Caco-2 (cell line): ENCODE measurements at regions not wholly inside any gene's neighbourhood (a gene's known extent, or its start where the extent isn't known, plus 50 kb on each side); places are given as distances from the start of the nearest gene placed in this dataset.

Experiments
- BruUV-seq: library from RNA; stranded (reverse); fragments of 400-500 nt; replicated peaks from 2 replicates; lab custom pipeline; 2021; lab: Mats Ljungman, UMichigan
- CTCF ChIA-PET: fragments of 300-600 bp; sonication (Branson Sonifier 250); formaldehyde crosslinking; loops from one replicate; lab custom pipeline; 2022; ENCODE audit warnings: antibody characterized with exemption; lab: Charles Lee
- POLR2A ChIA-PET: fragments of 300-600 bp; sonication (Branson Sonifier 250); formaldehyde crosslinking; loops from one replicate; lab custom pipeline; 2022; ENCODE audit warnings: antibody characterized with exemption; lab: Charles Lee
- DNase-seq, 2 experiments: peaks; one replicate each; pipeline versions ENCODE4 v3.0.0 to v3.0.0-alpha.2; 2020 to 2022
- H3K27me3 ChIP-seq: replicated peaks from 2 replicates; pipeline ENCODE4 v1.6.0; 2011; ENCODE audit warnings: low read length; ENCODE audit not compliant: control insufficient read depth, insufficient read depth
- H3K36me3 ChIP-seq: 2 replicates; pipeline ENCODE4 v1.5.1; 2011; ENCODE audit warnings: low read length; ENCODE audit not compliant: control insufficient read depth, insufficient read depth
- H3K4me1 ChIP-seq: fragments of 250-450 bp; sonication (Bioruptor Pico); 2 replicates; pipeline ENCODE4 v1.5.1; 2020; ENCODE audit warnings: mild to moderate bottlenecking
- H3K4me3 ChIP-seq: 2 replicates; pipeline ENCODE4 v1.5.1; 2011; ENCODE audit warnings: low read depth, mild to moderate bottlenecking, control low read depth, low read length
- H3K9me3 ChIP-seq: fragments of 250-450 bp; sonication (Bioruptor Pico); 2 replicates; pipeline ENCODE4 v1.5.1; 2020; ENCODE audit warnings: mild to moderate bottlenecking, moderate library complexity
- H3K27ac Mint-ChIP-seq: one replicate; pipeline ENCODE4 v1.8.0; 2022; ENCODE audit warnings: mixed read lengths; ENCODE audit not compliant: unreplicated experiment
- H3K27me3 Mint-ChIP-seq: one replicate; pipeline ENCODE4 v1.8.0; 2022; ENCODE audit warnings: mixed read lengths; ENCODE audit not compliant: insufficient read depth, unreplicated experiment
- H3K36me3 Mint-ChIP-seq: one replicate; pipeline ENCODE4 v1.8.0; 2022; ENCODE audit warnings: mild to moderate bottlenecking, mixed read lengths; ENCODE audit not compliant: insufficient read depth, unreplicated experiment
- H3K4me1 Mint-ChIP-seq: one replicate; pipeline ENCODE4 v1.8.0; 2022; ENCODE audit warnings: low read depth, mixed read lengths; ENCODE audit not compliant: unreplicated experiment
- H3K4me3 Mint-ChIP-seq: one replicate; pipeline ENCODE4 v1.8.0; 2022; ENCODE audit warnings: mild to moderate bottlenecking, moderate library complexity, mixed read lengths; ENCODE audit not compliant: unreplicated experiment
- H3K9me3 Mint-ChIP-seq: one replicate; pipeline ENCODE4 v1.8.0; 2022; ENCODE audit warnings: mixed read lengths; ENCODE audit not compliant: unreplicated experiment
- CTCF ChIP-seq, 2 experiments: fragments of 200-600 bp in 1 of 2; IDR thresholded peaks; 1 replicate in 1 of 2; 2 replicates in 1 of 2; pipeline versions ENCODE4 v1.5.1 to v1.8.0; 2011 to 2022; ENCODE audit warnings: antibody characterized with exemption in 1 of 2, control low read depth in 1 of 2, inconsistent platforms in 1 of 2, low read depth in 1 of 2, low read length in 1 of 2, mild to moderate bottlenecking in 1 of 2, moderate library complexity in 1 of 2; ENCODE audit not compliant: insufficient read depth in 1 of 2, severe bottlenecking in 1 of 2, unreplicated experiment in 1 of 2
- intact Hi-C: fragments of 100-400 bp; cut with micrococcal nuclease; formaldehyde crosslinking; loops from one replicate; pipeline ENCODE4 v1.10.0; 2022; ENCODE audit not compliant: unreplicated experiment

GRCh38 chr15:47294765-47295259, 422.5 kb upstream of the SEMA6D start:
- TF ChIP-seq CTCF (IDR thresholded peaks at IDR 0.05; ENCODE audit: insufficient read depth in 1 of 2, low read depth in 1 of 2, low read length in 1 of 2, severe bottlenecking in 1 of 2, unreplicated experiment in 1 of 2), result no peak
- no TSS peak for BruUV-seq
- Histone ChIP-seq H3K36me3 (no peaks in the 10 kb centered on the region), H3K4me3 (no peak overlapping the region), H3K4me1 (no peaks in the 10 kb centered on the region), H3K9me3 (no peaks in the 10 kb centered on the region), H3K27me3 (no peaks in the 10 kb centered on the region)
- DNase-seq, result no peak
- Mint-ChIP-seq H3K4me3 (no peak overlapping the region), H3K4me1 (no peaks in the 10 kb centered on the region), H3K27ac (no peak overlapping the region), H3K9me3 (no peaks in the 10 kb centered on the region), H3K36me3 (no peaks in the 10 kb centered on the region), H3K27me3 (peaks cover 11% of the 10 kb centered on the region)
- ChIA-PET CTCF (no interaction called here), POLR2A (no interaction called here)
- intact Hi-C loops, result no loop called here

GRCh38 chr15:47296881-47297280, 420.4 kb upstream of the SEMA6D start:
- no peaks in the 10 kb centered on the region for H3K4me1 ChIP-seq
- Mint-ChIP-seq H3K4me1 (no peaks in the 10 kb centered on the region), H3K27me3 (peaks cover 9% of the 10 kb centered on the region), H3K4me3 (no peak overlapping the region), H3K36me3 (no peaks in the 10 kb centered on the region), H3K9me3 (no peaks in the 10 kb centered on the region), H3K27ac (no peak overlapping the region)
- no peak overlapping the region for H3K4me3 ChIP-seq
- ChIA-PET POLR2A (no interaction called here), CTCF (interaction anchor here (0.6 kb wide), 1 partner anchor 1252 kb away, joined by 3 read pairs; no protein-coding TSS in a partner anchor)
- intact Hi-C loops, result no loop called here
- no TSS peak for BruUV-seq
- DNase-seq, result no peak
- H3K9me3 ChIP-seq, result no peaks in the 10 kb centered on the region
- no peaks in the 10 kb centered on the region for H3K36me3 ChIP-seq
- TF ChIP-seq CTCF (IDR thresholded peaks at IDR 0.05; ENCODE audit: insufficient read depth in 1 of 2, low read depth in 1 of 2, low read length in 1 of 2, severe bottlenecking in 1 of 2, unreplicated experiment in 1 of 2), result no peak
- no peaks in the 10 kb centered on the region for H3K27me3 ChIP-seq

GRCh38 chr15:47299846-47300434, 417.4 kb upstream of the SEMA6D start:
- Mint-ChIP-seq H3K4me3 (no peak overlapping the region), H3K4me1 (no peaks in the 10 kb centered on the region), H3K9me3 (no peaks in the 10 kb centered on the region), H3K27me3 (peaks cover 10% of the 10 kb centered on the region), H3K36me3 (no peaks in the 10 kb centered on the region), H3K27ac (no peak overlapping the region)
- Histone ChIP-seq H3K9me3 (no peaks in the 10 kb centered on the region), H3K27me3 (no peaks in the 10 kb centered on the region), H3K36me3 (no peaks in the 10 kb centered on the region), H3K4me3 (no peak overlapping the region), H3K4me1 (no peaks in the 10 kb centered on the region)
- no peak for DNase-seq
- intact Hi-C loops, result no loop called here
- CTCF ChIA-PET, result no interaction called here
- POLR2A ChIA-PET, result no interaction called here
- TF ChIP-seq CTCF (IDR thresholded peaks at IDR 0.05; ENCODE audit: insufficient read depth in 1 of 2, low read depth in 1 of 2, low read length in 1 of 2, severe bottlenecking in 1 of 2, unreplicated experiment in 1 of 2), result no peak
- no TSS peak for BruUV-seq
